GM19467 (cell line): ENCODE measurements at regions not wholly inside any gene's neighbourhood (a gene's known extent, or its start where the extent isn't known, plus 50 kb on each side); places are given as distances from the start of the nearest gene placed in this dataset.
A peak's percentile ranks its signal among the peaks of the same experiment; 100 is the strongest.
"Not testable (repeated sequence)": the region's sequence is repeated elsewhere in the genome, so short reads cannot be mapped to it uniquely, and the experiment has no call there.

Source experiments
- ATAC-seq: cut with Tn5 transposase; IDR thresholded peaks from one replicate; pipeline ENCODE4 v1.9.1; 2021; ENCODE audit warnings: mild to moderate bottlenecking, moderate library complexity; ENCODE audit not compliant: unreplicated experiment

GRCh38 chr20:17873410-17874270, 95.0 kb downstream of the SNX5 start:
- no peak for ATAC-seq

- no peak for ATAC-seq
These were observed 95.6 kb downstream of the SNX5 start for GRCh38 chr20:17872959-17873358.

GRCh38 chr20:17872434-17872833, 96.2 kb downstream of the SNX5 start:
- no peak for ATAC-seq

GRCh38 chr20:17871886-17872285, 96.7 kb downstream of the SNX5 start:
- ATAC-seq = no peak

GRCh38 chr20:17871181-17871580, 97.4 kb downstream of the SNX5 start:
- no peak for ATAC-seq

- no peak for ATAC-seq
These were observed 98.4 kb downstream of the SNX5 start for GRCh38 chr20:17870086-17870740.

GRCh38 chr20:17869295-17869994, 99.1 kb downstream of the SNX5 start:
- no peak for ATAC-seq

GRCh38 chr20:17868700-17869231, 99.8 kb downstream of the SNX5 start:
- ATAC-seq = no peak

- ATAC-seq = no peak
These were observed 100.4 kb downstream of the SNX5 start for GRCh38 chr20:17868151-17868550.

- no peak for ATAC-seq
These were observed 101.3 kb downstream of the SNX5 start for GRCh38 chr20:17867131-17867925.

GRCh38 chr20:17866234-17867001, 102.2 kb downstream of the SNX5 start:
- ATAC-seq = no peak

- ATAC-seq = no peak
These were observed 104.9 kb downstream of the SNX5 start for GRCh38 chr20:17863577-17864292.

- ATAC-seq = no peak
These were observed 105.4 kb downstream of the SNX5 start for GRCh38 chr20:17863209-17863576.

- ATAC-seq = no peak
These were observed 106.4 kb downstream of the SNX5 start for GRCh38 chr20:17862171-17862570.

GRCh38 chr20:17861620-17862019, 107.0 kb downstream of the SNX5 start:
- ATAC-seq = not testable (repeated sequence)

GRCh38 chr20:17860301-17861197, 108.0 kb downstream of the SNX5 start:
- ATAC-seq = no peak

- ATAC-seq = peak; percentile 28
These were observed 108.9 kb downstream of the SNX5 start for GRCh38 chr20:17859616-17860232.
